HepG2 (cell line): ENCODE measurements at regions not wholly inside any gene's neighbourhood (a gene's known extent, or its start where the extent isn't known, plus 50 kb on each side); places are given as distances from the start of the nearest gene placed in this dataset.

ENCODE experiments used
- ATAC-seq: fragments of 200-7000 bp; cut with Tn5 transposase; 3 replicates; pipeline ENCODE4 v1.9.1; 2020; ENCODE audit warnings: mild to moderate bottlenecking, moderate library complexity
- BruUV-seq: library from RNA; stranded (reverse); fragments of 400-500 nt; replicated peaks from 2 replicates; lab custom pipeline; 2021; lab: Mats Ljungman, UMichigan
- CTCF ChIA-PET: fragments of 300-600 bp; formaldehyde crosslinking; extraction: SDS; loops from one replicate; lab custom pipeline; 2021; ENCODE audit warnings: low total read pairs, inconsistent platforms, low intra/inter-chr PET ratio; lab: Yijun Ruan, JAX
- POLR2A ChIA-PET: fragments of 350-600 bp; sonication (Branson Sonifier 250); formaldehyde crosslinking; loops from one replicate; lab custom pipeline; 2020; ENCODE audit warnings: antibody characterized with exemption, inconsistent platforms; lab: Yijun Ruan, JAX
- DNase-seq: peaks from one replicate; pipeline ENCODE4 v3.0.0-alpha.2; 2015; ENCODE audit warnings: low spot score
- FAIRE-seq: peaks from 3 replicates; lab custom pipeline; 2011; peaks lifted over from hg19 to GRCh38; lab: Jason Lieb, UNC
- H2AFZ ChIP-seq: one replicate; pipeline ENCODE4 v1.6.1; 2011; ENCODE audit warnings: low read length, inconsistent platforms
- H3K27ac ChIP-seq: fragments of 300-600 bp; 3 replicates; pipeline ENCODE4 v1.8.0; 2011; ENCODE audit warnings: mixed run types, mild to moderate bottlenecking, mixed read lengths, low read length, inconsistent platforms; ENCODE audit not compliant: insufficient read depth; ENCODE audit errors: extremely low read length
- H3K27me3 ChIP-seq, 2 experiments: fragments of 200-600 bp in 1 of 2; 2 replicates in 1 of 2; 3 replicates in 1 of 2; pipeline versions ENCODE4 v1.6.0 to v1.8.0; 2011; ENCODE audit warnings: low read length in 2 of 2, mild to moderate bottlenecking in 2 of 2, moderate library complexity in 2 of 2, inconsistent platforms in 1 of 2; ENCODE audit not compliant: insufficient read depth in 2 of 2, control insufficient read depth in 1 of 2
- H3K36me3 ChIP-seq, 2 experiments: fragments of 200-600 bp in 1 of 2; replicated peaks in 1 of 2; 2 replicates in 1 of 2; 3 replicates in 1 of 2; pipeline versions ENCODE4 v1.5.1 to v1.8.0; 2011; ENCODE audit warnings: low read length in 2 of 2, inconsistent platforms in 1 of 2; ENCODE audit not compliant: insufficient read depth in 2 of 2, control insufficient read depth in 1 of 2
- H3K4me1 ChIP-seq: 2 replicates; pipeline ENCODE4 v1.5.1; 2012; ENCODE audit warnings: low read length, inconsistent platforms; ENCODE audit not compliant: insufficient read depth
- H3K4me2 ChIP-seq: 2 replicates; pipeline ENCODE4 v1.6.0; 2011; ENCODE audit warnings: low read depth, low read length, inconsistent platforms
- H3K4me3 ChIP-seq, 3 experiments: fragments of 200-600 bp in 1 of 3; sonication (generic), shearing (Covaris generic) in 1 of 3; replicated peaks in 1 of 3; 2 replicates each; pipeline ENCODE4 v1.5.1; 2011 to 2016; ENCODE audit warnings: low read length in 3 of 3, inconsistent platforms in 2 of 3, low read depth in 2 of 3, mild to moderate bottlenecking in 2 of 3, control low read depth in 1 of 3, mixed read lengths in 1 of 3; ENCODE audit not compliant: insufficient read depth in 1 of 3
- H3K79me2 ChIP-seq: one replicate; pipeline ENCODE4 v1.6.1; 2011; ENCODE audit warnings: low read length, inconsistent platforms; ENCODE audit not compliant: insufficient read depth
- H3K9ac ChIP-seq: 2 replicates; pipeline ENCODE4 v1.6.0; 2011; ENCODE audit warnings: mild to moderate bottlenecking, low read depth, low read length, inconsistent platforms; ENCODE audit not compliant: insufficient read depth
- H3K9me3 ChIP-seq: 2 replicates; pipeline ENCODE4 v1.5.1; 2012; ENCODE audit warnings: mild to moderate bottlenecking, low read length
- H4K20me1 ChIP-seq: 2 replicates; pipeline ENCODE4 v1.6.0; 2011; ENCODE audit warnings: inconsistent platforms, mild to moderate bottlenecking, low read length, moderate library complexity; ENCODE audit not compliant: insufficient read depth
- EP300 ChIP-seq, 3 experiments: sonication (generic) in 1 of 3; formaldehyde crosslinking in 1 of 3; IDR thresholded peaks; 2 replicates each; pipeline versions ENCODE4 v1.5.1 to v1.6.1; 2011 to 2020; ENCODE audit warnings: low read depth in 2 of 3, low read length in 2 of 3, borderline replicate concordance in 1 of 3, improper control_type of control experiment in 1 of 3, mild to moderate bottlenecking in 1 of 3, missing genetic modification reagents in 1 of 3, moderate library complexity in 1 of 3
- ESRRA ChIP-seq: sonication (generic); formaldehyde crosslinking; IDR thresholded peaks from 2 replicates; pipeline ENCODE4 v1.5.1; 2020; ENCODE audit warnings: mild to moderate bottlenecking, low read depth, missing genetic modification reagents
- HOXA5 ChIP-seq: sonication (generic); formaldehyde crosslinking; IDR thresholded peaks from 2 replicates; pipeline ENCODE4 v1.4.0; 2020; ENCODE audit warnings: missing genetic modification reagents
- KDM5A ChIP-seq: fragments of 200-600 bp; sonication (generic); IDR thresholded peaks from 2 replicates; pipeline ENCODE4 v1.7.0; 2018; ENCODE audit warnings: antibody characterized with exemption, mild to moderate bottlenecking, low read length, borderline replicate concordance
- NKX3-1 ChIP-seq: sonication (generic); formaldehyde crosslinking; IDR thresholded peaks from 2 replicates; pipeline ENCODE4 v1.5.0; 2020; ENCODE audit warnings: missing genetic modification reagents
- RORA ChIP-seq: sonication (generic); formaldehyde crosslinking; IDR thresholded peaks from 2 replicates; pipeline ENCODE4 v1.5.0; 2020; ENCODE audit warnings: mild to moderate bottlenecking, missing genetic modification reagents, moderate library complexity
- SIX4 ChIP-seq: sonication (generic); formaldehyde crosslinking; IDR thresholded peaks from 2 replicates; pipeline ENCODE4 v1.4.0; 2020; ENCODE audit warnings: missing genetic modification reagents
- SRSF4 ChIP-seq: fragments of 200-400 bp; formaldehyde crosslinking; IDR thresholded peaks from one replicate; pipeline ENCODE4 v1.6.1; 2018; ENCODE audit warnings: mild to moderate bottlenecking, low read depth, low read length, moderate library complexity; ENCODE audit not compliant: poor library complexity, severe bottlenecking
- ZFP1 ChIP-seq: IDR thresholded peaks from 2 replicates; pipeline ENCODE4 v1.6.1; 2016
- ZFP82 ChIP-seq: sonication (generic); formaldehyde crosslinking; IDR thresholded peaks from 2 replicates; pipeline ENCODE4 v1.5.1; 2020; ENCODE audit warnings: mild to moderate bottlenecking, missing genetic modification reagents, borderline replicate concordance
- ZNF317 ChIP-seq: sonication (generic); formaldehyde crosslinking; IDR thresholded peaks from 2 replicates; pipeline ENCODE4 v1.5.0; 2020; ENCODE audit warnings: mild to moderate bottlenecking, missing genetic modification reagents
- ZNF7 ChIP-seq: IDR thresholded peaks from 2 replicates; pipeline ENCODE4 v1.6.1; 2016; ENCODE audit warnings: missing biosample characterization, missing genetic modification reagents
- in situ Hi-C: cut with HindIII; loops from 2 replicates; pipeline ENCODE4 v1.10.0; 2017; ENCODE audit warnings: low pct_unique_long_range_greater_than_20kb; ENCODE audit not compliant: extremely low pct_ligation_motif_present
- intact Hi-C: fragments of 100-400 bp; cut with micrococcal nuclease; formaldehyde crosslinking; loops from one replicate; pipeline ENCODE4 v1.10.0; 2022; ENCODE audit not compliant: unreplicated experiment
- TF ChIP-seq, protein P1 (sequence below): sonication (generic); formaldehyde crosslinking; IDR thresholded peaks from 2 replicates; pipeline ENCODE4 v1.5.1; 2020; ENCODE audit warnings: mild to moderate bottlenecking, missing genetic modification reagents, borderline replicate concordance
- TF ChIP-seq, protein P2 (sequence below): sonication (generic); formaldehyde crosslinking; IDR thresholded peaks from 2 replicates; pipeline ENCODE4 v1.5.1; 2020; ENCODE audit warnings: missing genetic modification reagents, mild to moderate bottlenecking, borderline replicate concordance
- TF ChIP-seq, protein P3 (sequence below): IDR thresholded peaks from 2 replicates; pipeline ENCODE4 v1.6.1; 2016
- TF ChIP-seq, protein P4 (sequence below): conservative IDR thresholded peaks from 2 replicates; pipeline ENCODE4 v1.6.1; 2018; ENCODE audit warnings: missing genetic modification reagents

DNA sequence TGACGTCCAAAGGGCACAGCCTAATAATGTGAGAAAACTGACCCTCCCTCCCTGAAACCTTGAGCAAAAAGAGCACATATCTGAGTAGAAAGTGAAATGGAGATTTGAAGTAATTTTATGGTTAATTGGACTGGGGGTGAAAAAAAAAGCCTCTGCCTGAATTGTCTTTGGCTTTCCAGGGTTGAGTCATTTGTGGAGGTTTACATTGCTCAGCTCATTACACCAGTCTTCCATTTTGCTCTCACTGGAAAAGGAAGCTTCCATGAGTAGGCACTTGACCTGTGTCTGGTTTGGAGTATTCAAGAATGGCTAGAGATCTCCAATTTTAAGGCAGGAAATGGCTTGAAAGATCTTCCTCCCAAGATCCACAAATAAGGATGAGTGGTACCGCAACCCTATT, 273.9 kb downstream of the PDCD6IP start (continued):
- TF ChIP-seq, protein P1, sequence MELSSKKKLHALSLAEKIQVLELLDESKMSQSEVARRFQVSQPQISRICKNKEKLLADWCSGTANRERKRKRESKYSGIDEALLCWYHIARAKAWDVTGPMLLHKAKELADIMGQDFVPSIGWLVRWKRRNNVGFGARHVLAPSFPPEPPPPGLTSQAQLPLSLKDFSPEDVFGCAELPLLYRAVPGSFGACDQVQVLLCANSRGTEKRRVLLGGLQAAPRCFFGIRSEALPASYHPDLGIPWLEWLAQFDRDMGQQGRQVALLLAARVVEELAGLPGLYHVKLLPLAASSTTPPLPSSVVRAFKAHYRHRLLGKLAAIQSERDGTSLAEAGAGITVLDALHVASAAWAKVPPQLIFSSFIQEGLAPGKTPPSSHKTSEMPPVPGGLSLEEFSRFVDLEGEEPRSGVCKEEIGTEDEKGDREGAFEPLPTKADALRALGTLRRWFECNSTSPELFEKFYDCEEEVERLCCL (CRISPR knock-in tag): no peak
- TF ChIP-seq EP300 (IDR thresholded peaks at IDR 0.05; ENCODE audit: low read depth in 2 of 2, low read length in 2 of 2): no peak
- TF ChIP-seq EP300 (CRISPR knock-in tag; IDR thresholded peaks at IDR 0.05; ENCODE audit: borderline replicate concordance): no peak
- TF ChIP-seq ZNF7 (CRISPR knock-in tag): no peak
- TF ChIP-seq, protein P2, sequence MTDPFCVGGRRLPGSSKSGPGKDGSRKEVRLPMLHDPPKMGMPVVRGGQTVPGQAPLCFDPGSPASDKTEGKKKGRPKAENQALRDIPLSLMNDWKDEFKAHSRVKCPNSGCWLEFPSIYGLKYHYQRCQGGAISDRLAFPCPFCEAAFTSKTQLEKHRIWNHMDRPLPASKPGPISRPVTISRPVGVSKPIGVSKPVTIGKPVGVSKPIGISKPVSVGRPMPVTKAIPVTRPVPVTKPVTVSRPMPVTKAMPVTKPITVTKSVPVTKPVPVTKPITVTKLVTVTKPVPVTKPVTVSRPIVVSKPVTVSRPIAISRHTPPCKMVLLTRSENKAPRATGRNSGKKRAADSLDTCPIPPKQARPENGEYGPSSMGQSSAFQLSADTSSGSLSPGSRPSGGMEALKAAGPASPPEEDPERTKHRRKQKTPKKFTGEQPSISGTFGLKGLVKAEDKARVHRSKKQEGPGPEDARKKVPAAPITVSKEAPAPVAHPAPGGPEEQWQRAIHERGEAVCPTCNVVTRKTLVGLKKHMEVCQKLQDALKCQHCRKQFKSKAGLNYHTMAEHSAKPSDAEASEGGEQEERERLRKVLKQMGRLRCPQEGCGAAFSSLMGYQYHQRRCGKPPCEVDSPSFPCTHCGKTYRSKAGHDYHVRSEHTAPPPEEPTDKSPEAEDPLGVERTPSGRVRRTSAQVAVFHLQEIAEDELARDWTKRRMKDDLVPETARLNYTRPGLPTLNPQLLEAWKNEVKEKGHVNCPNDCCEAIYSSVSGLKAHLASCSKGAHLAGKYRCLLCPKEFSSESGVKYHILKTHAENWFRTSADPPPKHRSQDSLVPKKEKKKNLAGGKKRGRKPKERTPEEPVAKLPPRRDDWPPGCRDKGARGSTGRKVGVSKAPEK: no peak
- TF ChIP-seq, protein P3, sequence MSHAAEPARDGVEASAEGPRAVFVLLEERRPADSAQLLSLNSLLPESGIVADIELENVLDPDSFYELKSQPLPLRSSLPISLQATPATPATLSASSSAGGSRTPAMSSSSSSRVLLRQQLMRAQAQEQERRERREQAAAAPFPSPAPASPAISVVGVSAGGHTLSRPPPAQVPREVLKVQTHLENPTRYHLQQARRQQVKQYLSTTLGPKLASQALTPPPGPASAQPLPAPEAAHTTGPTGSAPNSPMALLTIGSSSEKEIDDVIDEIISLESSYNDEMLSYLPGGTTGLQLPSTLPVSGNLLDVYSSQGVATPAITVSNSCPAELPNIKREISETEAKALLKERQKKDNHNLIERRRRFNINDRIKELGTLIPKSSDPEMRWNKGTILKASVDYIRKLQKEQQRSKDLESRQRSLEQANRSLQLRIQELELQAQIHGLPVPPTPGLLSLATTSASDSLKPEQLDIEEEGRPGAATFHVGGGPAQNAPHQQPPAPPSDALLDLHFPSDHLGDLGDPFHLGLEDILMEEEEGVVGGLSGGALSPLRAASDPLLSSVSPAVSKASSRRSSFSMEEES (CRISPR knock-in tag): no peak

DNA sequence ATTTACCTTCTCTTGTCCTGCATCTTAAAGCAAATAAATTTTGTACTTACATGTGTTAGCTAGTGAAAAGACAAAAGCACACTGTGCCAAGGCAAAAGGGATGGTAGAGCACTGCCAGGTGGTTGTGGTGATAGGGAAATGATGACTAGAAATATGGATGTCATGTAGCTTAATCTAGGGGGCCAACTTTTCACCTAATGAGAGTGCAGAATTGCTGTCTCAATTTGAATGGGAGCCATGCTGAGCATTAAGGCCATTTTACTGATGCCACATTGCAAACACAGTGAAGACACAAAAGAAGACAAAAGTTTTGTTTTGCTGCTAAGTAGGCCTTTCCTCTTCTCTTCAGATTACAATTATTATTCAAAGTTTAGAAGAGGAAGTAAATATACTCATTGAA, 274.7 kb downstream of the PDCD6IP start:
- no peak for DNase-seq
- in situ Hi-C loops (no loop called here), intact Hi-C loops (no loop called here)
- no peak for ATAC-seq
- Histone ChIP-seq H4K20me1 (no peaks in the 10 kb centered on the region), H2AFZ (no peak overlapping the region), H3K79me2 (no peaks in the 10 kb centered on the region), H3K4me2 (no peak overlapping the region), H3K9ac (no peak overlapping the region), H3K27me3 (peaks cover 0 to 8% of the 10 kb centered on the region in 2 experiments; a peak in 1 of 5 replicates), H3K4me3 (no peak overlapping the region), H3K9me3 (no peaks in the 10 kb centered on the region), H3K36me3 (no peaks in the 10 kb centered on the region), H3K27ac (no peak overlapping the region), H3K4me1 (no peaks in the 10 kb centered on the region)
- no peak for FAIRE-seq
- POLR2A ChIA-PET: no interaction called here
- CTCF ChIA-PET: no interaction called here
- no peak for TF ChIP-seq ZFP1 (CRISPR knock-in tag)
- TF ChIP-seq HOXA5 (CRISPR knock-in tag): no peak
- no peak for TF ChIP-seq ZNF317
- TF ChIP-seq SIX4: no peak
- TF ChIP-seq NKX3-1: no peak
- TF ChIP-seq KDM5A: no peak
- TF ChIP-seq, protein P4, sequence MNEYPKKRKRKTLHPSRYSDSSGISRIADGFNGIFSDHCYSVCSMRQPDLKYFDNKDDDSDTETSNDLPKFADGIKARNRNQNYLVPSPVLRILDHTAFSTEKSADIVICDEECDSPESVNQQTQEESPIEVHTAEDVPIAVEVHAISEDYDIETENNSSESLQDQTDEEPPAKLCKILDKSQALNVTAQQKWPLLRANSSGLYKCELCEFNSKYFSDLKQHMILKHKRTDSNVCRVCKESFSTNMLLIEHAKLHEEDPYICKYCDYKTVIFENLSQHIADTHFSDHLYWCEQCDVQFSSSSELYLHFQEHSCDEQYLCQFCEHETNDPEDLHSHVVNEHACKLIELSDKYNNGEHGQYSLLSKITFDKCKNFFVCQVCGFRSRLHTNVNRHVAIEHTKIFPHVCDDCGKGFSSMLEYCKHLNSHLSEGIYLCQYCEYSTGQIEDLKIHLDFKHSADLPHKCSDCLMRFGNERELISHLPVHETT (CRISPR knock-in tag): no peak
- TF ChIP-seq SRSF4: no peak
- TF ChIP-seq ESRRA: no peak
- no peak for TF ChIP-seq ZFP82 (CRISPR knock-in tag)
- TF ChIP-seq RORA (CRISPR knock-in tag): no peak
- BruUV-seq: no TSS peak
